Liver (tissue), 8 donors: ENCODE measurements at regions not wholly inside any gene's neighbourhood (a gene's known extent, or its start where the extent isn't known, plus 50 kb on each side); places are given as distances from the start of the nearest gene placed in this dataset.

Experiments
- DNase-seq: peaks from one replicate; pipeline ENCODE4 v3.0.0-alpha.2; 2017; ENCODE audit warnings: low spot score
- H3K27ac ChIP-seq, 2 donors: one replicate each; pipeline ENCODE4 v1.7.0; 2013; ENCODE audit warnings: inconsistent platforms in 2 of 2, low read length in 2 of 2, control low read depth in 1 of 2, low read depth in 1 of 2, mild to moderate bottlenecking in 1 of 2
- H3K27me3 ChIP-seq, 4 donors: one replicate each; pipeline versions ENCODE4 v1.6.1 to v1.7.0; 2013; ENCODE audit warnings: low read length in 3 of 4, inconsistent platforms in 1 of 4, mild to moderate bottlenecking in 1 of 4, moderate library complexity in 1 of 4; ENCODE audit not compliant: control insufficient read depth in 4 of 4, insufficient read depth in 4 of 4
- H3K36me3 ChIP-seq, 4 donors: one replicate each; pipeline versions ENCODE4 v1.6.1 to v1.7.0; 2013; ENCODE audit warnings: low read length in 3 of 4, mild to moderate bottlenecking in 3 of 4, low read depth in 1 of 4, moderate library complexity in 1 of 4; ENCODE audit not compliant: control insufficient read depth in 4 of 4, insufficient read depth in 3 of 4
- H3K4me1 ChIP-seq, 4 donors: one replicate each; pipeline versions ENCODE4 v1.6.1 to v1.7.0; 2013; ENCODE audit warnings: low read length in 3 of 4, mild to moderate bottlenecking in 3 of 4, moderate library complexity in 1 of 4; ENCODE audit not compliant: control insufficient read depth in 4 of 4, insufficient read depth in 4 of 4
- H3K4me3 ChIP-seq, 3 donors: one replicate each; pipeline versions ENCODE4 v1.6.1 to v1.7.0; 2013; ENCODE audit warnings: low read length in 3 of 3, control low read depth in 1 of 3, low read depth in 1 of 3, mild to moderate bottlenecking in 1 of 3
- H3K9ac ChIP-seq, 2 donors: one replicate each; pipeline ENCODE4 v1.7.0; 2013; ENCODE audit warnings: low read length in 2 of 2, mild to moderate bottlenecking in 2 of 2, moderate library complexity in 2 of 2, control low read depth in 1 of 2, low read depth in 1 of 2
- H3K9me3 ChIP-seq, 4 donors: one replicate each; pipeline versions ENCODE4 v1.6.1 to v1.7.0; 2013; ENCODE audit warnings: low read length in 3 of 4; ENCODE audit not compliant: control insufficient read depth in 4 of 4
- ATF3 ChIP-seq: IDR thresholded peaks from 2 replicates; pipeline ENCODE4 v1.6.1; 2016; ENCODE audit warnings: antibody characterized with exemption
- CTCF ChIP-seq: fragments of 150-350 bp; IDR thresholded peaks from 2 replicates; pipeline ENCODE4 v1.5.1; 2017; ENCODE audit warnings: improper control_type of control experiment, low read depth, low read length; ENCODE audit not compliant: missing input control
- EGR1 ChIP-seq, 2 donors: IDR thresholded peaks; 2 replicates each; pipeline ENCODE4 v1.6.1; 2016 to 2018; ENCODE audit warnings: antibody characterized with exemption in 2 of 2, low read depth in 2 of 2
- FOXA1 ChIP-seq: IDR thresholded peaks from 2 replicates; pipeline ENCODE4 v1.6.1; 2016; ENCODE audit warnings: antibody characterized with exemption
- FOXA2 ChIP-seq: IDR thresholded peaks from 2 replicates; pipeline ENCODE4 v1.6.1; 2016; ENCODE audit warnings: antibody characterized with exemption
- GABPA ChIP-seq, 2 donors: IDR thresholded peaks in 1 of 2; conservative IDR thresholded peaks in 1 of 2; 2 replicates each; pipeline ENCODE4 v1.6.1; 2016; ENCODE audit warnings: antibody characterized with exemption in 2 of 2, mild to moderate bottlenecking in 1 of 2, moderate library complexity in 1 of 2
- HNF4A ChIP-seq, 2 donors: conservative IDR thresholded peaks; 2 replicates each; pipeline ENCODE4 v1.6.1; 2016; ENCODE audit warnings: antibody characterized with exemption in 2 of 2, mild to moderate bottlenecking in 2 of 2
- HNF4G ChIP-seq: IDR thresholded peaks from 2 replicates; pipeline ENCODE4 v1.6.1; 2016; ENCODE audit warnings: antibody characterized with exemption
- JUND ChIP-seq, 2 donors: IDR thresholded peaks; 2 replicates each; pipeline ENCODE4 v1.6.1; 2016; ENCODE audit warnings: antibody characterized with exemption in 2 of 2
- MAX ChIP-seq: IDR thresholded peaks from 2 replicates; pipeline ENCODE4 v1.6.1; 2016; ENCODE audit warnings: antibody characterized with exemption
- NR2F2 ChIP-seq: IDR thresholded peaks from 2 replicates; pipeline ENCODE4 v1.6.1; 2016; ENCODE audit warnings: antibody characterized with exemption
- RAD21 ChIP-seq, 2 donors: IDR thresholded peaks; 2 replicates each; pipeline ENCODE4 v1.6.1; 2016; ENCODE audit warnings: antibody characterized with exemption in 2 of 2, mild to moderate bottlenecking in 2 of 2
- REST ChIP-seq: IDR thresholded peaks from 2 replicates; pipeline ENCODE4 v1.6.1; 2016; ENCODE audit warnings: antibody characterized with exemption, mild to moderate bottlenecking
- RXRA ChIP-seq, 2 donors: IDR thresholded peaks; 2 replicates each; pipeline ENCODE4 v1.6.1; 2017 to 2018; ENCODE audit warnings: antibody characterized with exemption in 2 of 2, mild to moderate bottlenecking in 1 of 2
- SP1 ChIP-seq: IDR thresholded peaks from 2 replicates; pipeline ENCODE4 v1.6.1; 2018; ENCODE audit warnings: antibody characterized with exemption, mild to moderate bottlenecking
- TAF1 ChIP-seq: conservative IDR thresholded peaks from 2 replicates; pipeline ENCODE4 v1.6.1; 2016; ENCODE audit warnings: antibody characterized with exemption, mild to moderate bottlenecking
- YY1 ChIP-seq: IDR thresholded peaks from 2 replicates; pipeline ENCODE4 v1.6.1; 2016; ENCODE audit warnings: antibody characterized with exemption, mild to moderate bottlenecking
- ZBTB33 ChIP-seq: IDR thresholded peaks from 2 replicates; pipeline ENCODE4 v1.6.1; 2016; ENCODE audit warnings: antibody characterized with exemption
- WGBS: extraction: QIAGEN DNeasy Blood & Tissue Kit; methylation state at CpG from one replicate; pipeline ENCODE4 v1.1.7; 2013; 5-methylcytosine and 5-hydroxymethylcytosine counted together
- donor health status: healthy.
- donor health status: healthy.
- donor health status: healthy.
- donor health status: healthy.
- donor health status: healthy.

- Histone ChIP-seq H3K36me3 (no peaks in the 10 kb centered on the region), H3K9ac (no peak overlapping the region), H3K27ac (no peak overlapping the region), H3K4me1 (no peaks in the 10 kb centered on the region), H3K9me3 (no peaks in the 10 kb centered on the region), H3K27me3 (no peaks in the 10 kb centered on the region), H3K4me3 (no peak overlapping the region)
- no peak for TF ChIP-seq NR2F2
- DNase-seq = no peak
- WGBS = 53% methylated on average over 6 of the region's 6 CpGs
Measured at GRCh38 chr5:12358371-12359090, 454.3 kb upstream of the CTNND2 start.

- 50% methylated on average over 3 of the region's 3 CpGs for WGBS
- Histone ChIP-seq H3K27me3 (no peaks in the 10 kb centered on the region), H3K27ac (no peak overlapping the region), H3K9me3 (no peaks in the 10 kb centered on the region), H3K4me1 (no peaks in the 10 kb centered on the region), H3K9ac (no peak overlapping the region), H3K4me3 (no peak overlapping the region), H3K36me3 (no peaks in the 10 kb centered on the region)
- no peak for TF ChIP-seq RXRA (IDR thresholded peaks at IDR 0.05)
- TF ChIP-seq NR2F2 = no peak
- no peak for TF ChIP-seq YY1
- TF ChIP-seq HNF4A (conservative IDR thresholded peaks at IDR 0.05) = no peak
- no peak for TF ChIP-seq MAX
- no peak for TF ChIP-seq GABPA (IDR thresholded peaks at IDR 0.05 in 1 of 2, conservative IDR thresholded peaks at IDR 0.05 in 1 of 2)
- no peak for TF ChIP-seq EGR1 (IDR thresholded peaks at IDR 0.05; ENCODE audit: low read depth in 2 of 2)
- TF ChIP-seq ATF3 = no peak
- no peak for TF ChIP-seq ZBTB33
- no peak for TF ChIP-seq CTCF
- no peak for TF ChIP-seq REST
- no peak for TF ChIP-seq SP1
- no peak for TF ChIP-seq JUND (IDR thresholded peaks at IDR 0.05)
- TF ChIP-seq TAF1 = no peak
- no peak for TF ChIP-seq HNF4G
- TF ChIP-seq FOXA2 = no peak
- no peak for TF ChIP-seq FOXA1
- no peak for TF ChIP-seq RAD21 (IDR thresholded peaks at IDR 0.05)
- DNase-seq = no peak
Measured at GRCh38 chr5:12357626-12358025, 453.4 kb upstream of the CTNND2 start.
